Lung (tissue), 11 donors: ENCODE measurements at regions not wholly inside any gene's neighbourhood (a gene's known extent, or its start where the extent isn't known, plus 50 kb on each side); places are given as distances from the start of the nearest gene placed in this dataset.

Experiments used
- ATAC-seq: fragments of 200-7000 bp; cut with Tn5 transposase; one replicate; pipeline ENCODE4 v1.9.1; 2020; ENCODE audit warnings: moderate number of reproducible peaks; ENCODE audit not compliant: insufficient read depth, low FRiP score
- DNase-seq, 3 donors: peaks; one replicate each; pipeline ENCODE4 v3.0.0-alpha.2; 2013 to 2017
- H3K27ac ChIP-seq, 2 donors: one replicate each; pipeline ENCODE4 v1.5.1; 2013; ENCODE audit warnings: mild to moderate bottlenecking in 2 of 2, moderate library complexity in 2 of 2, control low read depth in 1 of 2, inconsistent platforms in 1 of 2, low read depth in 1 of 2, low read length in 1 of 2
- H3K27me3 ChIP-seq, 3 donors: one replicate each; pipeline ENCODE4 v1.5.1; 2013; ENCODE audit warnings: low read length in 2 of 3; ENCODE audit not compliant: control insufficient read depth in 3 of 3, insufficient read depth in 3 of 3
- H3K36me3 ChIP-seq, 4 donors: one replicate each; pipeline ENCODE4 v1.5.1; 2013; ENCODE audit warnings: low read length in 4 of 4, mild to moderate bottlenecking in 1 of 4, moderate library complexity in 1 of 4; ENCODE audit not compliant: control insufficient read depth in 4 of 4, insufficient read depth in 4 of 4
- H3K4me1 ChIP-seq, 5 donors: one replicate each; pipeline ENCODE4 v1.5.1; 2013; ENCODE audit warnings: low read length in 5 of 5, mild to moderate bottlenecking in 2 of 5, moderate library complexity in 1 of 5; ENCODE audit not compliant: control insufficient read depth in 5 of 5, insufficient read depth in 5 of 5
- H3K4me3 ChIP-seq: one replicate; pipeline ENCODE4 v1.5.1; 2013; ENCODE audit warnings: mild to moderate bottlenecking, control low read depth, moderate library complexity
- H3K9ac ChIP-seq, 2 donors: one replicate each; pipeline ENCODE4 v1.5.1; 2013; ENCODE audit warnings: low read length in 2 of 2, control low read depth in 1 of 2; ENCODE audit not compliant: insufficient read depth in 1 of 2
- H3K9me3 ChIP-seq, 4 donors: one replicate each; pipeline ENCODE4 v1.5.1; 2013; ENCODE audit warnings: low read length in 3 of 4, mild to moderate bottlenecking in 1 of 4, moderate library complexity in 1 of 4; ENCODE audit not compliant: control insufficient read depth in 4 of 4, insufficient read depth in 3 of 4
- WGBS, 2 donors: extraction: QIAGEN DNeasy Blood & Tissue Kit; methylation state at CpG; one replicate each; pipeline ENCODE4 v1.1.7; 2013; 5-methylcytosine and 5-hydroxymethylcytosine counted together
- TF ChIP-seq, protein P1 (sequence below): IDR thresholded peaks from 2 replicates; pipeline ENCODE4 v1.5.1; 2012; ENCODE audit warnings: mild to moderate bottlenecking; ENCODE audit errors: control extremely low read depth, extremely low read depth
- donor health status: control.
- donor health status: control.
- donor health status: Bipolar disorder and iron deficiency.
- donor health status: healthy.
- donor health status: DM: yes; HTN: yes; CAD: no.

DNA sequence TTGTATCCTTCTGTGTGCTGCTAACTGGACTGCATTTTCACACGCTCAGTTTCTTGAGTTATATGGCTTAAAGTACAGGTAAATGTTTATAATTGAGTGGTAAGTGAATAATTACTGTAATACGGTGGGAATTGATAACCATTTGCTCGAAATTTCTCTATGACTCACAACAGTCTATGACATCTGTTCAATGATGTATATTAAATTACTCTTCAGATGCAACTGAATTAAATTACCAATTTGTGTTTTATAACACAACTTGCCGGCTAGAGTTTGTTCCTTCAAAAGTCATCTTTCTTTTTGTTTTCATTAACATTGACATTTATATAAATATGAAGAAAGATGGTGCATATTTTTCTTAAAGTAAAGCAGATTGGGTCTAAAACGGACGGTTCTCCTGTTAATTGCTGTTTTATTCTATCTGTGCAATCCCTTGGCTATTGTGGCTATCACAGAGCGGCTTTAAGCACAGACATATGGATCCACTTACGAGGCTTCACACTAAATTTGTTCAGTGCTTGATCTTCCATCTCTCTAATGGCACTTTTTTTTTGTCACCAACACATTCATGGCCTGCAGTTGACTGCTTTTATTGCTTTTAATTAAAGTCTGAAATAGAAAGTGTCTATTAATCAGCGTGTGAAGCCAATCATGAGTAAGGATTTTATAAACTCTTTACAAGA lies 1291.6 kb upstream of the SLC10A2 start:
- H3K36me3 ChIP-seq, result no peaks in the 10 kb centered on the region
- no peak overlapping the region for H3K4me3 ChIP-seq
- H3K27ac ChIP-seq, result no peak overlapping the region
- no peak overlapping the region for H3K9ac ChIP-seq
- peaks cover 0 to 5% (median 0%) of the 10 kb centered on the region in 4 donors for H3K9me3 ChIP-seq
- no peak for DNase-seq
- no peak for ATAC-seq
- WGBS, 2 donors, result 86 to 89% methylated on average over 9 of the region's 9 CpGs
- TF ChIP-seq, protein P1, sequence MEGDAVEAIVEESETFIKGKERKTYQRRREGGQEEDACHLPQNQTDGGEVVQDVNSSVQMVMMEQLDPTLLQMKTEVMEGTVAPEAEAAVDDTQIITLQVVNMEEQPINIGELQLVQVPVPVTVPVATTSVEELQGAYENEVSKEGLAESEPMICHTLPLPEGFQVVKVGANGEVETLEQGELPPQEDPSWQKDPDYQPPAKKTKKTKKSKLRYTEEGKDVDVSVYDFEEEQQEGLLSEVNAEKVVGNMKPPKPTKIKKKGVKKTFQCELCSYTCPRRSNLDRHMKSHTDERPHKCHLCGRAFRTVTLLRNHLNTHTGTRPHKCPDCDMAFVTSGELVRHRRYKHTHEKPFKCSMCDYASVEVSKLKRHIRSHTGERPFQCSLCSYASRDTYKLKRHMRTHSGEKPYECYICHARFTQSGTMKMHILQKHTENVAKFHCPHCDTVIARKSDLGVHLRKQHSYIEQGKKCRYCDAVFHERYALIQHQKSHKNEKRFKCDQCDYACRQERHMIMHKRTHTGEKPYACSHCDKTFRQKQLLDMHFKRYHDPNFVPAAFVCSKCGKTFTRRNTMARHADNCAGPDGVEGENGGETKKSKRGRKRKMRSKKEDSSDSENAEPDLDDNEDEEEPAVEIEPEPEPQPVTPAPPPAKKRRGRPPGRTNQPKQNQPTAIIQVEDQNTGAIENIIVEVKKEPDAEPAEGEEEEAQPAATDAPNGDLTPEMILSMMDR, result no peak
- H3K4me1 ChIP-seq, result peaks cover 0 to 5% (median 0%) of the 10 kb centered on the region in 5 donors
- H3K27me3 ChIP-seq, result no peaks in the 10 kb centered on the region

DNA sequence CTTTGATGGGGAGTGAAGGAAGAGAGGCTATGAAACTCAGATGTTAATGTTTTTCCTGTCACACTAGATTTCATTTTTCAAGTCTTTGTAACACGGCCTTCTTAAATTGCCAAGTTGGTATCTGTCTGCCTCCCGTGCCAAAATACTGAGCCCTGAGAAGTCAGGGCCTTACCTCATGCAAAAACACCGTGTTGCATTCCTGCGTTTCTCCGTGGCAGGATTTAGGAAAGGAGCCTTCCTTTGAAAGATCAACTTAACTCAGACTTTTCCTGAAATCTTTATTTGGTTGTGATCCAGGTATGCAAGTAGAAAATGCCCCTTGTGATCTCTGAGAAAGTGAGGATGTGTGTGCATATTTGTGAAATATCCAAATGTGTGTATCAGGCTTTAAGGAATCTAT lies 1291.0 kb upstream of the SLC10A2 start:
- H3K27ac ChIP-seq, result no peak overlapping the region
- ATAC-seq (no peak), DNase-seq (peak in 1 of 3 donors; percentile 2)
- H3K27me3 ChIP-seq, result no peaks in the 10 kb centered on the region
- H3K9me3 ChIP-seq, result no peaks in the 10 kb centered on the region
- peaks cover 0 to 5% (median 0%) of the 10 kb centered on the region in 5 donors for H3K4me1 ChIP-seq
- TF ChIP-seq, protein P1, result no peak
- no peak overlapping the region for H3K9ac ChIP-seq
- no peaks in the 10 kb centered on the region for H3K36me3 ChIP-seq
- H3K4me3 ChIP-seq, result no peak overlapping the region
- WGBS, 2 donors, result 51 to 72% methylated on average over 5 of the region's 5 CpGs

DNA sequence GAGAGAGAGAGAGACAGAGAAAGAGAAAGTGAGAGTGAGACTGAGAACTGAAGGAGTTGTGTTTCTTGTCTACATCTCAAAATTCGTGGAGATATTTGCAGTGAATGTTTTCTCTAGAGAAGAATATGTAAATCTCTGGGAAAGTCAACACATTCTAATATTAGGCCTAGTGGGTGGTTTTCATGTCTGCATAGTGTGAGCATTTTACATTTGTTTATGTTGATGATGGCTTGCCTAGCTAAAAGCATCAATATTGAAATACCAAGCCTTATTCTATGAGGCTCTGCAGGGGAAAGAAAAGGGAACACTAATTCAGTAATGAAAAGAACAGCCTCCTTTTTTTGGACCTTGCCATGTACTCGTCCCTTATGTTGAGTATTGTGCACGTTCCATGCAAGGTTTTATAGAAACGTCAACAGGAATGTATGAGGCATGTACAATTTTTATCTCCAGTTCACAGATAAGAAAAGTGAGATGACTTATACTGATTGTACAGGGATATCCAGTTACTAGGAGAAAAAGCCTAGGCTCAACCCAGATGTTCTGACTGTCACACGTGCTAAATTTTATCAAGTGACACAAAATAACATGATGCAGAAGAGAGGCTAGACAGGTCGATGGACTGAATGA lies 1288.9 kb upstream of the SLC10A2 start:
- Histone ChIP-seq H3K4me1 (peaks cover 0 to 5% (median 0%) of the 10 kb centered on the region in 5 donors), H3K36me3 (no peaks in the 10 kb centered on the region), H3K27ac (no peak overlapping the region), H3K9ac (no peak overlapping the region), H3K27me3 (no peaks in the 10 kb centered on the region), H3K9me3 (no peaks in the 10 kb centered on the region), H3K4me3 (no peak overlapping the region)
- no peak for DNase-seq
- TF ChIP-seq, protein P1, result no peak
- ATAC-seq, result no peak
- 73 to 83% methylated on average over 6 of the region's 6 CpGs for WGBS, 2 donors
